Mammary epithelial cell (primary cell): ENCODE measurements at regions not wholly inside any gene's neighbourhood (a gene's known extent, or its start where the extent isn't known, plus 50 kb on each side); places are given as distances from the start of the nearest gene placed in this dataset.

ENCODE experiments used
- EZH2 ChIP-seq: IDR thresholded peaks from 2 replicates; pipeline ENCODE4 v1.6.1; 2012; ENCODE audit warnings: low read length, inconsistent platforms, borderline replicate concordance
- TF ChIP-seq, protein P1 (sequence below), 2 donors: IDR thresholded peaks in 1 of 2; conservative IDR thresholded peaks in 1 of 2; 2 replicates each; pipeline ENCODE4 v1.5.1; 2011 to 2012; ENCODE audit warnings: inconsistent platforms in 2 of 2, low read length in 2 of 2, mild to moderate bottlenecking in 2 of 2, control low read depth in 1 of 2, low read depth in 1 of 2; ENCODE audit not compliant: insufficient read depth in 1 of 2; ENCODE audit errors: extremely low read depth in 1 of 2

DNA sequence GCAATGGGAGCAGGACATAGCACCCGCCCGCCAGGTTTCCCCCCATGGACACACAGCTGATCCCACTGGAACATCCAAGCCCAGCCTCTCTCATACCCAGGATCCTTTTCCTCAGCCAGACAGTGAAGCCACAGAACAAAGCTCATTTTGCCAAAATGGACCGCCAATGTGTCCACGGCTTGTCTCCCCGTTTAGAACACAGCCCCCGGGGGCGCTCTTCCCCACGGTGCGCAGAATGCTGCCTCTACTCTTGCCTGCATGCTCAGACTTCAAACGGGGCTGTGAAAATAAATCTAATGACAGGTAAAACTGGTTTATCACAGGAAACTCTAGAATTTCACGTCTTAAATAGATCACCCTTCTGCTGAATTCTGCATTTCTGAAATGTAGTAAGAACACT is 548.5 kb upstream of the ID2 start:
- TF ChIP-seq, protein P1, sequence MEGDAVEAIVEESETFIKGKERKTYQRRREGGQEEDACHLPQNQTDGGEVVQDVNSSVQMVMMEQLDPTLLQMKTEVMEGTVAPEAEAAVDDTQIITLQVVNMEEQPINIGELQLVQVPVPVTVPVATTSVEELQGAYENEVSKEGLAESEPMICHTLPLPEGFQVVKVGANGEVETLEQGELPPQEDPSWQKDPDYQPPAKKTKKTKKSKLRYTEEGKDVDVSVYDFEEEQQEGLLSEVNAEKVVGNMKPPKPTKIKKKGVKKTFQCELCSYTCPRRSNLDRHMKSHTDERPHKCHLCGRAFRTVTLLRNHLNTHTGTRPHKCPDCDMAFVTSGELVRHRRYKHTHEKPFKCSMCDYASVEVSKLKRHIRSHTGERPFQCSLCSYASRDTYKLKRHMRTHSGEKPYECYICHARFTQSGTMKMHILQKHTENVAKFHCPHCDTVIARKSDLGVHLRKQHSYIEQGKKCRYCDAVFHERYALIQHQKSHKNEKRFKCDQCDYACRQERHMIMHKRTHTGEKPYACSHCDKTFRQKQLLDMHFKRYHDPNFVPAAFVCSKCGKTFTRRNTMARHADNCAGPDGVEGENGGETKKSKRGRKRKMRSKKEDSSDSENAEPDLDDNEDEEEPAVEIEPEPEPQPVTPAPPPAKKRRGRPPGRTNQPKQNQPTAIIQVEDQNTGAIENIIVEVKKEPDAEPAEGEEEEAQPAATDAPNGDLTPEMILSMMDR (conservative IDR thresholded peaks at IDR 0.05 in 1 of 2, IDR thresholded peaks at IDR 0.05 in 1 of 2; ENCODE audit: extremely low read depth in 1 of 2, insufficient read depth in 1 of 2, low read depth in 1 of 2, low read length in 2 of 2): no peak
- no peak for TF ChIP-seq EZH2
